ENCODE measurements at regions not wholly inside any gene's neighbourhood (a gene's known extent, or its start where the extent isn't known, plus 50 kb on each side); places are given as distances from the start of the nearest gene placed in this dataset. TPM values are rescaled to one million over a fixed set of nuclear protein-coding genes. Genes with fewer than 3 reads are reported as not detected.

Small RNA genes in the stretch of these regions (small RNA-seq; reads per million reads assigned to genes)
- gene RNU1-89P = not detected
- gene SERF1AP1 = not detected
